IMR-90 (cell line): ENCODE measurements at regions not wholly inside any gene's neighbourhood (a gene's known extent, or its start where the extent isn't known, plus 50 kb on each side); places are given as distances from the start of the nearest gene placed in this dataset.

Source experiments
- ATAC-seq: fragments of 200-7000 bp; cut with Tn5 transposase; 2 replicates; pipeline ENCODE4 v1.9.1; 2020; ENCODE audit warnings: low read depth, mild to moderate bottlenecking, moderate library complexity
- BruUV-seq: library from RNA; stranded (reverse); fragments of 400-500 nt; replicated peaks from 2 replicates; lab custom pipeline; 2021; lab: Mats Ljungman, UMichigan
- CTCF ChIA-PET: fragments of 300-600 bp; formaldehyde crosslinking; extraction: SDS; loops from one replicate; lab custom pipeline; 2021; ENCODE audit warnings: antibody characterized with exemption; lab: Yijun Ruan, JAX
- POLR2A ChIA-PET: fragments of 300-600 bp; sonication (Branson Sonifier 250); formaldehyde crosslinking; loops from one replicate; lab custom pipeline; 2022; ENCODE audit warnings: antibody characterized with exemption; ENCODE audit not compliant: unreplicated experiment; lab: Charles Lee
- DNase-seq: peaks from one replicate; pipeline ENCODE4 v3.0.0; 2013
- H2AFZ ChIP-seq: replicated peaks from 2 replicates; pipeline ENCODE3; 2013; ENCODE audit warnings: low read length, mild to moderate bottlenecking; ENCODE audit not compliant: poor library complexity
- H2AK5ac ChIP-seq: 2 replicates; pipeline ENCODE4 v1.6.1; 2013; ENCODE audit warnings: low read depth, low read length, inconsistent platforms
- H2AK9ac ChIP-seq: replicated peaks from 2 replicates; pipeline ENCODE3; 2013; ENCODE audit warnings: mild to moderate bottlenecking, low read depth, low read length, moderate library complexity; ENCODE audit not compliant: poor library complexity
- H2BK120ac ChIP-seq: 2 replicates; pipeline ENCODE4 v1.6.1; 2013; ENCODE audit warnings: low read depth, low read length, inconsistent platforms
- H2BK15ac ChIP-seq: 3 replicates; pipeline ENCODE4 v1.6.1; 2013; ENCODE audit warnings: low read depth, low read length, inconsistent platforms
- H2BK20ac ChIP-seq: 2 replicates; pipeline ENCODE4 v1.6.1; 2013; ENCODE audit warnings: low read depth, mild to moderate bottlenecking, inconsistent platforms, low read length, moderate library complexity
- H2BK5ac ChIP-seq: 2 replicates; pipeline ENCODE4 v1.6.1; 2013; ENCODE audit warnings: mild to moderate bottlenecking, low read depth, low read length, inconsistent platforms; ENCODE audit not compliant: poor library complexity, severe bottlenecking
- H3K14ac ChIP-seq: replicated peaks from 2 replicates; pipeline ENCODE4 v1.6.1; 2013; ENCODE audit warnings: low read depth, low read length, inconsistent platforms
- H3K18ac ChIP-seq: 2 replicates; pipeline ENCODE4 v1.6.1; 2013; ENCODE audit warnings: low read depth, low read length, control low read depth
- H3K23ac ChIP-seq: 2 replicates; pipeline ENCODE4 v1.6.1; 2013; ENCODE audit warnings: low read depth, low read length, inconsistent platforms
- H3K27ac ChIP-seq: 2 replicates; pipeline ENCODE4 v1.5.1; 2013; ENCODE audit warnings: mild to moderate bottlenecking, control low read depth, low read length; ENCODE audit not compliant: insufficient read depth
- H3K27me3 ChIP-seq: 2 replicates; pipeline ENCODE4 v1.6.1; 2013; ENCODE audit warnings: low read length; ENCODE audit not compliant: control insufficient read depth, insufficient read depth
- H3K36me3 ChIP-seq: 2 replicates; pipeline ENCODE4 v1.6.1; 2013; ENCODE audit warnings: low read length, mixed read lengths; ENCODE audit not compliant: control insufficient read depth, insufficient read depth
- H3K4ac ChIP-seq: 2 replicates; pipeline ENCODE4 v1.6.1; 2013; ENCODE audit warnings: low read depth, low read length, inconsistent platforms
- H3K4me1 ChIP-seq: 2 replicates; pipeline ENCODE4 v1.6.1; 2013; ENCODE audit warnings: low read length, mixed read lengths; ENCODE audit not compliant: control insufficient read depth, insufficient read depth
- H3K4me2 ChIP-seq: 2 replicates; pipeline ENCODE4 v1.6.1; 2013; ENCODE audit warnings: low read depth, mild to moderate bottlenecking, control low read depth, low read length, moderate library complexity
- H3K4me3 ChIP-seq: 2 replicates; pipeline ENCODE4 v1.5.1; 2013; ENCODE audit warnings: low read depth, mild to moderate bottlenecking, control low read depth, low read length, moderate library complexity; ENCODE audit not compliant: insufficient read depth
- H3K56ac ChIP-seq: 2 replicates; pipeline ENCODE4 v1.6.1; 2013; ENCODE audit warnings: low read length, inconsistent platforms; ENCODE audit not compliant: insufficient read depth; ENCODE audit errors: extremely low read depth
- H3K79me1 ChIP-seq, 2 experiments: 2 replicates each; pipeline ENCODE4 v1.6.1; 2013; ENCODE audit warnings: low read length in 2 of 2, inconsistent platforms in 1 of 2, low read depth in 1 of 2
- H3K9ac ChIP-seq: 2 replicates; pipeline ENCODE4 v1.6.1; 2013; ENCODE audit warnings: low read depth, low read length, control low read depth
- H3K9me1 ChIP-seq: 2 replicates; pipeline ENCODE4 v1.6.1; 2013; ENCODE audit warnings: low read length, inconsistent platforms; ENCODE audit not compliant: insufficient read depth
- H3K9me3 ChIP-seq: 2 replicates; pipeline ENCODE4 v1.6.1; 2013; ENCODE audit warnings: low read length; ENCODE audit not compliant: control insufficient read depth, insufficient read depth
- H4K20me1 ChIP-seq: 2 replicates; pipeline ENCODE4 v1.6.1; 2013; ENCODE audit warnings: low read length, inconsistent platforms; ENCODE audit not compliant: insufficient read depth
- H4K5ac ChIP-seq: 2 replicates; pipeline ENCODE4 v1.6.1; 2013; ENCODE audit warnings: mild to moderate bottlenecking, low read depth, low read length, control low read depth
- H4K8ac ChIP-seq, 2 experiments: 2 replicates each; pipeline ENCODE4 v1.6.1; 2013; ENCODE audit warnings: low read depth in 2 of 2, low read length in 2 of 2, control low read depth in 1 of 2, inconsistent platforms in 1 of 2
- H4K91ac ChIP-seq: 2 replicates; pipeline ENCODE4 v1.6.1; 2013; ENCODE audit warnings: low read depth, low read length, inconsistent platforms; ENCODE audit not compliant: insufficient read depth
- BHLHE40 ChIP-seq: fragments of 150-350 bp; IDR thresholded peaks from 2 replicates; pipeline ENCODE4 v1.6.1; 2016; ENCODE audit warnings: mild to moderate bottlenecking, low read depth, low read length
- CEBPB ChIP-seq: IDR thresholded peaks from 2 replicates; pipeline ENCODE4 v1.6.1; 2012; ENCODE audit warnings: low read depth, low read length, improper control_type of control experiment
- CHD1 ChIP-seq: IDR thresholded peaks from 2 replicates; pipeline ENCODE4 v1.6.1; 2012; ENCODE audit warnings: low read depth, low read length, improper control_type of control experiment
- CTCF ChIP-seq: conservative IDR thresholded peaks from 2 replicates; pipeline ENCODE4 v1.5.1; 2012; ENCODE audit warnings: mild to moderate bottlenecking, low read depth, low read length, improper control_type of control experiment
- ELK1 ChIP-seq: fragments of 150-350 bp; IDR thresholded peaks from 2 replicates; pipeline ENCODE4 v1.6.1; 2016; ENCODE audit warnings: low read depth, mild to moderate bottlenecking, low read length, moderate library complexity, borderline replicate concordance
- MAZ ChIP-seq: IDR thresholded peaks from 2 replicates; pipeline ENCODE4 v1.6.1; 2012; ENCODE audit warnings: low read depth, mild to moderate bottlenecking, low read length, improper control_type of control experiment, moderate library complexity, borderline replicate concordance
- NFE2L2 ChIP-seq: fragments of 150-350 bp; IDR thresholded peaks from 2 replicates; pipeline ENCODE4 v1.6.1; 2016; ENCODE audit warnings: low read depth, mild to moderate bottlenecking, low read length
- POLR2A ChIP-seq: IDR thresholded peaks from 2 replicates; pipeline ENCODE4 v1.6.1; 2012; ENCODE audit warnings: mild to moderate bottlenecking, low read depth, low read length
- RAD21 ChIP-seq: IDR thresholded peaks from 2 replicates; pipeline ENCODE4 v1.6.1; 2012; ENCODE audit warnings: low read length, improper control_type of control experiment
- RCOR1 ChIP-seq: IDR thresholded peaks from 2 replicates; pipeline ENCODE4 v1.6.1; 2012; ENCODE audit warnings: mild to moderate bottlenecking, low read length, improper control_type of control experiment; ENCODE audit not compliant: insufficient replicate concordance
- RFX5 ChIP-seq: IDR thresholded peaks from 2 replicates; pipeline ENCODE4 v1.8.0; 2012; ENCODE audit warnings: low read depth, mild to moderate bottlenecking, low read length, moderate library complexity
- SMC3 ChIP-seq: fragments of 150-350 bp; IDR thresholded peaks from 2 replicates; pipeline ENCODE4 v1.6.1; 2016; ENCODE audit warnings: low read depth, mild to moderate bottlenecking, antibody characterized with exemption, low read length, moderate library complexity
- WGBS, 2 experiments: methylation state at CpG; one replicate each; pipeline versions ENCODE4 v1.1.5 to v1.1.7; 2013; ENCODE audit warnings: missing lambda C conversion rate in 2 of 2; ENCODE audit not compliant: insufficient read length in 1 of 2; ENCODE audit errors: extremely low coverage in 2 of 2; 5-methylcytosine and 5-hydroxymethylcytosine counted together
- dilution Hi-C: fragments of 300-500 bp; cut with HindIII; formaldehyde crosslinking; loops from one replicate; pipeline ENCODE4 v1.14.3; 2018; ENCODE audit warnings: low sequenced_read_pairs; ENCODE audit not compliant: unreplicated experiment
- in situ Hi-C: fragments of 300-500 bp; cut with MboI; formaldehyde crosslinking; loops from 3 replicates; pipeline ENCODE4 v1.14.3; 2019; ENCODE audit warnings: low sequenced_read_pairs, inconsistent platforms, mixed read lengths
- intact Hi-C: fragments of 100-400 bp; cut with micrococcal nuclease; formaldehyde crosslinking; loops from 2 replicates; pipeline ENCODE4 v1.10.0; 2022
- TF ChIP-seq, protein P1 (sequence below): fragments of 150-350 bp; IDR thresholded peaks from 2 replicates; pipeline ENCODE4 v1.6.1; 2017; ENCODE audit warnings: mild to moderate bottlenecking, antibody characterized with exemption, low read length, low read depth

DNA sequence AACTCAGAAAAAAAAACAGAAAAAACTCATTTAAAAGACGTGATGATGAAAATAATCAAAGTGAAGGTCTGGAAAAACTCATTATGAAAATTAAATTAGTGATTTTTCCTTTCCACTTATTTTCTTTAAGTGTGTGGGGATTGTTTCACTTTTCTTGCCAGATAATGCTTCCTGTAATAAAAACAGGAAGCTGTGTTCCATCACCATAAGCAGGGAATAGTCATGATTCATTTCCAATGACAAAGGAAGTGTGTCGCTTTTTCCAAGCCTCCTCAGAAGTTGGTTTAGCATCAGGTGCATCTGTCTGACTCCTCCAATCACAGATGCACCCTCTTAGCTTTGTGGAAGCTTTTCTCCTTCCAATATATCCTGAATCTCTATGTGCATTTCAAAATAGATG is 2068.7 kb downstream of the MAT2B start:
- H3K4ac ChIP-seq = no peak overlapping the region
- H3K56ac ChIP-seq = no peak overlapping the region
- no peak overlapping the region for H3K9ac ChIP-seq
- POLR2A ChIA-PET = no interaction called here
- H2AK9ac ChIP-seq = no peak overlapping the region
- no peaks in the 10 kb centered on the region for H3K79me1 ChIP-seq
- no peak overlapping the region for H3K14ac ChIP-seq
- no peak overlapping the region for H2AK5ac ChIP-seq
- H4K5ac ChIP-seq = no peak overlapping the region
- in situ Hi-C loops = no loop called here
- TF ChIP-seq CEBPB (no peak), BHLHE40 (no peak), RAD21 (no peak), SMC3 (no peak), RCOR1 (no peak), CHD1 (no peak), MAZ (no peak), POLR2A (no peak), ELK1 (no peak), RFX5 (no peak), NFE2L2 (no peak), CTCF (no peak)
- TF ChIP-seq, protein P1, sequence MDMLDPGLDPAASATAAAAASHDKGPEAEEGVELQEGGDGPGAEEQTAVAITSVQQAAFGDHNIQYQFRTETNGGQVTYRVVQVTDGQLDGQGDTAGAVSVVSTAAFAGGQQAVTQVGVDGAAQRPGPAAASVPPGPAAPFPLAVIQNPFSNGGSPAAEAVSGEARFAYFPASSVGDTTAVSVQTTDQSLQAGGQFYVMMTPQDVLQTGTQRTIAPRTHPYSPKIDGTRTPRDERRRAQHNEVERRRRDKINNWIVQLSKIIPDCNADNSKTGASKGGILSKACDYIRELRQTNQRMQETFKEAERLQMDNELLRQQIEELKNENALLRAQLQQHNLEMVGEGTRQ = no peak
- no peaks in the 10 kb centered on the region for H3K9me1 ChIP-seq
- H3K4me1 ChIP-seq = no peaks in the 10 kb centered on the region
- H3K27me3 ChIP-seq = no peaks in the 10 kb centered on the region
- no peak overlapping the region for H4K8ac ChIP-seq
- WGBS, 2 experiments = no CpG with 5 or more reads among the region's 2 CpGs
- no peak overlapping the region for H2AFZ ChIP-seq
- H3K4me3 ChIP-seq = no peak overlapping the region
- no peak for DNase-seq
- no peak overlapping the region for H4K91ac ChIP-seq
- BruUV-seq = no TSS peak
- dilution Hi-C loops = no loop called here
- intact Hi-C loops = no loop called here
- H2BK5ac ChIP-seq = no peak overlapping the region
- H2BK15ac ChIP-seq = no peak overlapping the region
- H3K27ac ChIP-seq = no peak overlapping the region
- no peaks in the 10 kb centered on the region for H3K9me3 ChIP-seq
- H3K23ac ChIP-seq = no peak overlapping the region
- no peak overlapping the region for H3K4me2 ChIP-seq
- no peaks in the 10 kb centered on the region for H4K20me1 ChIP-seq
- no peak for ATAC-seq
- no peak overlapping the region for H2BK20ac ChIP-seq
- CTCF ChIA-PET = interaction anchor here (0.7 kb wide), 2 partner anchors 70 to 252 kb away, joined by 3 to 5 read pairs; no protein-coding TSS in a partner anchor
- no peak overlapping the region for H2BK120ac ChIP-seq
- H3K36me3 ChIP-seq = no peaks in the 10 kb centered on the region
- H3K18ac ChIP-seq = no peak overlapping the region
